GM12878 (cell line): ENCODE measurements at regions not wholly inside any gene's neighbourhood (a gene's known extent, or its start where the extent isn't known, plus 50 kb on each side); places are given as distances from the start of the nearest gene placed in this dataset.

ENCODE experiments used
- ATAC-seq: fragments of 200-7000 bp; cut with Tn5 transposase; 3 replicates; pipeline ENCODE4 v1.9.1; 2020; ENCODE audit warnings: mild to moderate bottlenecking, moderate library complexity
- BruUV-seq: library from RNA; stranded (reverse); fragments of 400-500 nt; replicated peaks from 2 replicates; lab custom pipeline; 2021; lab: Mats Ljungman, UMichigan
- CTCF ChIA-PET: fragments of 300-600 bp; sonication (Branson Sonifier 250); formaldehyde crosslinking; extraction: SDS; loops from one replicate; lab custom pipeline; 2021; ENCODE audit warnings: inconsistent platforms; lab: Yijun Ruan, JAX
- POLR2A ChIA-PET: fragments of 350-600 bp; formaldehyde crosslinking; extraction: SDS; loops from one replicate; lab custom pipeline; 2021; ENCODE audit warnings: inconsistent platforms; lab: Charles Lee
- RAD21 ChIA-PET: fragments of 300-600 bp; sonication (Branson Sonifier 250); formaldehyde crosslinking; loops from one replicate; lab custom pipeline; 2023; ENCODE audit warnings: antibody characterized with exemption; ENCODE audit not compliant: unreplicated experiment; lab: Charles Lee
- SMC1A ChIA-PET: fragments of 300-600 bp; sonication (Branson Sonifier 250); formaldehyde crosslinking; loops from one replicate; lab custom pipeline; 2023; ENCODE audit not compliant: unreplicated experiment, uncharacterized antibody; lab: Charles Lee
- DNase-seq: peaks from one replicate; pipeline ENCODE4 v3.0.0-alpha.2; 2011; ENCODE audit warnings: low read depth, low spot score
- FAIRE-seq: peaks from 3 replicates; lab custom pipeline; 2011; peaks lifted over from hg19 to GRCh38; lab: Jason Lieb, UNC
- H2AFZ ChIP-seq: 2 replicates; pipeline ENCODE4 v1.6.0; 2011; ENCODE audit warnings: low read depth, low read length, control low read depth; ENCODE audit not compliant: control insufficient read depth
- H3K27ac ChIP-seq: 2 replicates; pipeline ENCODE4 v1.5.1; 2011; ENCODE audit warnings: control low read depth; ENCODE audit not compliant: control insufficient read depth, insufficient read depth
- H3K27me3 ChIP-seq, 2 experiments: replicated peaks in 1 of 2; 2 replicates each; pipeline versions ENCODE4 v1.6.0 to v1.6.1; 2011; ENCODE audit warnings: low read length in 1 of 2; ENCODE audit not compliant: control insufficient read depth in 2 of 2, insufficient read depth in 2 of 2
- H3K36me3 ChIP-seq, 2 experiments: 2 replicates each; pipeline ENCODE4 v1.5.1; 2011; ENCODE audit warnings: low read length in 1 of 2; ENCODE audit not compliant: control insufficient read depth in 2 of 2, insufficient read depth in 2 of 2
- H3K4me1 ChIP-seq: 2 replicates; pipeline ENCODE4 v1.6.1; 2011; ENCODE audit warnings: mild to moderate bottlenecking, low read length, moderate library complexity, mixed read lengths; ENCODE audit not compliant: control insufficient read depth, insufficient read depth
- H3K4me2 ChIP-seq: 2 replicates; pipeline ENCODE4 v1.6.0; 2011; ENCODE audit warnings: control low read depth; ENCODE audit not compliant: control insufficient read depth, insufficient read depth
- H3K4me3 ChIP-seq: fragments of 200-600 bp; sonication (generic); 2 replicates; pipeline ENCODE4 v1.5.1; 2016
- H3K79me2 ChIP-seq: 2 replicates; pipeline ENCODE4 v1.6.0; 2011; ENCODE audit warnings: low read length; ENCODE audit not compliant: control insufficient read depth, insufficient read depth
- H3K9ac ChIP-seq: 2 replicates; pipeline ENCODE4 v1.8.0; 2011; ENCODE audit warnings: low read length, control low read depth, mixed read lengths; ENCODE audit not compliant: control insufficient read depth, insufficient read depth
- H3K9me3 ChIP-seq: replicated peaks from 3 replicates; pipeline ENCODE4 v1.5.1; 2011; ENCODE audit warnings: mild to moderate bottlenecking, low read length; ENCODE audit not compliant: control insufficient read depth, insufficient read depth
- H4K20me1 ChIP-seq: 2 replicates; pipeline ENCODE4 v1.6.0; 2011; ENCODE audit not compliant: control insufficient read depth, insufficient read depth
- ETV6 ChIP-seq, 2 experiments: fragments of 450-650 bp in 1 of 2; IDR thresholded peaks in 1 of 2; conservative IDR thresholded peaks in 1 of 2; 2 replicates each; pipeline ENCODE4 v1.6.1; 2014; ENCODE audit warnings: antibody characterized with exemption in 1 of 2, borderline replicate concordance in 1 of 2, low read depth in 1 of 2, mild to moderate bottlenecking in 1 of 2, moderate library complexity in 1 of 2
- HDGF ChIP-seq: fragments of 450-650 bp; IDR thresholded peaks from 2 replicates; pipeline ENCODE4 v1.6.1; 2016; ENCODE audit warnings: antibody characterized with exemption
- LARP7 ChIP-seq: fragments of 450-650 bp; IDR thresholded peaks from 2 replicates; pipeline ENCODE4 v1.6.1; 2017; ENCODE audit warnings: mild to moderate bottlenecking
- NFYA ChIP-seq: IDR thresholded peaks from 2 replicates; pipeline ENCODE4 v1.6.1; 2011; ENCODE audit warnings: low read depth, mild to moderate bottlenecking, low read length, improper control_type of control experiment, borderline replicate concordance
- PML ChIP-seq: IDR thresholded peaks from 2 replicates; pipeline ENCODE4 v1.6.1; 2012; ENCODE audit warnings: low read length, inconsistent platforms
- SMAD1 ChIP-seq: fragments of 450-650 bp; IDR thresholded peaks from 2 replicates; pipeline ENCODE4 v1.6.1; 2018; ENCODE audit warnings: mild to moderate bottlenecking, low read depth; ENCODE audit not compliant: partially characterized antibody
- TAF1 ChIP-seq: IDR thresholded peaks from 2 replicates; pipeline ENCODE4 v1.6.1; 2011; ENCODE audit warnings: mild to moderate bottlenecking, low read depth, low read length, borderline replicate concordance
- WRNIP1 ChIP-seq: IDR thresholded peaks from 2 replicates; pipeline ENCODE4 v1.6.1; 2011; ENCODE audit warnings: low read depth, low read length, improper control_type of control experiment, borderline replicate concordance
- ZBED1 ChIP-seq: IDR thresholded peaks from 2 replicates; pipeline ENCODE4 v1.6.1; 2016; ENCODE audit warnings: borderline replicate concordance
- ZNF274 ChIP-seq: IDR thresholded peaks from one replicate; pipeline ENCODE4 v1.8.0; 2011; ENCODE audit not compliant: insufficient read length, insufficient read depth
- WGBS: methylation state at CpG from one replicate; pipeline ENCODE4 v1.1.6; 2016; ENCODE audit warnings: low lambda C conversion rate; ENCODE audit not compliant: insufficient replicate concordance, insufficient coverage; ENCODE audit errors: missing lambda C conversion rate; 5-methylcytosine and 5-hydroxymethylcytosine counted together
- in situ Hi-C: fragments of 300-500 bp; cut with MboI; formaldehyde crosslinking; loops from 9 replicates; pipeline ENCODE4 v1.14.3; 2018; ENCODE audit warnings: mixed read lengths
- intact Hi-C: fragments of 100-400 bp; cut with micrococcal nuclease; formaldehyde crosslinking; loops from one replicate; pipeline ENCODE4 v1.14.2; 2022; ENCODE audit not compliant: unreplicated experiment
- TF ChIP-seq, protein P1 (sequence below): IDR thresholded peaks from 2 replicates; pipeline ENCODE4 v1.6.1; 2011; ENCODE audit warnings: borderline replicate concordance, low read depth, mild to moderate bottlenecking, moderate library complexity, low read length; ENCODE audit not compliant: insufficient read depth, poor library complexity, severe bottlenecking
- TF ChIP-seq, protein P2 (sequence below): fragments of 450-650 bp; IDR thresholded peaks from 2 replicates; pipeline ENCODE4 v1.6.1; 2018; ENCODE audit warnings: mild to moderate bottlenecking, low read depth, moderate library complexity; ENCODE audit not compliant: partially characterized antibody
- TF ChIP-seq, protein P3 (sequence below): IDR thresholded peaks from 2 replicates; pipeline ENCODE4 v1.6.1; 2011; ENCODE audit warnings: borderline replicate concordance, low read depth, mild to moderate bottlenecking, moderate library complexity, mixed read lengths, low read length; ENCODE audit not compliant: insufficient read depth; ENCODE audit errors: extremely low read length
- TF ChIP-seq, protein P4 (sequence below): IDR thresholded peaks from 2 replicates; pipeline ENCODE4 v1.6.1; 2012; ENCODE audit warnings: low read length, inconsistent platforms
- TF ChIP-seq, protein P5 (sequence below): fragments of 450-650 bp; IDR thresholded peaks from 2 replicates; pipeline ENCODE4 v1.6.1; 2016; ENCODE audit warnings: mild to moderate bottlenecking

DNA sequence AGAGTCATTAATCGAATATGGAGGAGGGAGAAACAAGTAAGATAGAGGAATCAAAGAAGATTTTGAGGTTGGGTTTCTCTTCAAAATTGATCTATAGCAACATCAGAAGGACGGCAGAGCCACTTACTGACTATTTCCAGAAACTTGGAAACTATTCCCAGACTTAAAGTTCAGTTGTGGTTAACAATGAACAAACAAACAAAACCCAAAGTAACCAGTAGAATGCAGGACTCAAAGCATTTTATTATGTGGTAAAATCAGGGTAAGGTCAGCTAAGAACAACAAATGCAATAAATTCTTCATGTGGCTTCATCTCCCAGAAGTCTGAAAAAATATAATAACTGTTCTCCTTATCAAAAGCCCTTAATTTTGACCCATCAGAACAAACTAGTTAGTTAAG is 54.9 kb upstream of the OSMR start (continued):
- TF ChIP-seq, protein P1, sequence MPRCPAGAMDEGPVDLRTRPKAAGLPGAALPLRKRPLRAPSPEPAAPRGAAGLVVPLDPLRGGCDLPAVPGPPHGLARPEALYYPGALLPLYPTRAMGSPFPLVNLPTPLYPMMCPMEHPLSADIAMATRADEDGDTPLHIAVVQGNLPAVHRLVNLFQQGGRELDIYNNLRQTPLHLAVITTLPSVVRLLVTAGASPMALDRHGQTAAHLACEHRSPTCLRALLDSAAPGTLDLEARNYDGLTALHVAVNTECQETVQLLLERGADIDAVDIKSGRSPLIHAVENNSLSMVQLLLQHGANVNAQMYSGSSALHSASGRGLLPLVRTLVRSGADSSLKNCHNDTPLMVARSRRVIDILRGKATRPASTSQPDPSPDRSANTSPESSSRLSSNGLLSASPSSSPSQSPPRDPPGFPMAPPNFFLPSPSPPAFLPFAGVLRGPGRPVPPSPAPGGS = no peak
- TF ChIP-seq, protein P2, sequence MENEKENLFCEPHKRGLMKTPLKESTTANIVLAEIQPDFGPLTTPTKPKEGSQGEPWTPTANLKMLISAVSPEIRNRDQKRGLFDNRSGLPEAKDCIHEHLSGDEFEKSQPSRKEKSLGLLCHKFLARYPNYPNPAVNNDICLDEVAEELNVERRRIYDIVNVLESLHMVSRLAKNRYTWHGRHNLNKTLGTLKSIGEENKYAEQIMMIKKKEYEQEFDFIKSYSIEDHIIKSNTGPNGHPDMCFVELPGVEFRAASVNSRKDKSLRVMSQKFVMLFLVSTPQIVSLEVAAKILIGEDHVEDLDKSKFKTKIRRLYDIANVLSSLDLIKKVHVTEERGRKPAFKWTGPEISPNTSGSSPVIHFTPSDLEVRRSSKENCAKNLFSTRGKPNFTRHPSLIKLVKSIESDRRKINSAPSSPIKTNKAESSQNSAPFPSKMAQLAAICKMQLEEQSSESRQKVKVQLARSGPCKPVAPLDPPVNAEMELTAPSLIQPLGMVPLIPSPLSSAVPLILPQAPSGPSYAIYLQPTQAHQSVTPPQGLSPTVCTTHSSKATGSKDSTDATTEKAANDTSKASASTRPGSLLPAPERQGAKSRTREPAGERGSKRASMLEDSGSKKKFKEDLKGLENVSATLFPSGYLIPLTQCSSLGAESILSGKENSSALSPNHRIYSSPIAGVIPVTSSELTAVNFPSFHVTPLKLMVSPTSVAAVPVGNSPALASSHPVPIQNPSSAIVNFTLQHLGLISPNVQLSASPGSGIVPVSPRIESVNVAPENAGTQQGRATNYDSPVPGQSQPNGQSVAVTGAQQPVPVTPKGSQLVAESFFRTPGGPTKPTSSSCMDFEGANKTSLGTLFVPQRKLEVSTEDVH = no peak
- TF ChIP-seq LARP7 = no peak
- TF ChIP-seq ZBED1 = no peak

DNA sequence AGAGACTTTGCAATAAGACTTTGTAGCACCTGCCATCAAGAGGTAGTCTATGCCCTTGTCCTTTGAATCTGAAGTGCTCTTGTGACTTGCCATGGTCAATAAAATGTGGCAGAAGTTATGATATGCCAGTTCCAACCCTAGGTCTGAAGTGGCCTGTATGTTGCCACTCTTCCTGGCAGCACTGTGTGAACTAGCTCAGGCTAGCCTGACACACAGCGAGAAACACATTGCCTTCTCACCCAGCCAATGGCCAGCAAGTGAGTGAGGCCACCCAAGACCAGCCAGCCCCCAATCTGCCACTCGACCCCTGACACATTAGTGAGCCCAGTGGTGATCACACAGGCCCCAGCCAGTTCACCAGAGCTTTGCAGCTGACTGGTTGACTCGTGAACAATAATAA is 52.7 kb upstream of the OSMR start:
- ChIA-PET POLR2A (no interaction called here), SMC1A (no interaction called here), RAD21 (no interaction called here), CTCF (no interaction called here)
- DNase-seq (no peak), ATAC-seq (no peak), FAIRE-seq (no peak)
- no peak overlapping the region for H2AFZ ChIP-seq
- no peaks in the 10 kb centered on the region for H4K20me1 ChIP-seq
- no TSS peak for BruUV-seq
- intact Hi-C loops (no loop called here), in situ Hi-C loops (no loop called here)
- 0% methylated on average over 3 of the region's 3 CpGs for WGBS
- no peaks in the 10 kb centered on the region for H3K79me2 ChIP-seq
- no peaks in the 10 kb centered on the region; a peak in 1 of 4 replicates for H3K27me3 ChIP-seq
- no peaks in the 10 kb centered on the region for H3K4me1 ChIP-seq
- no peaks in the 10 kb centered on the region for H3K36me3 ChIP-seq
- H3K27ac ChIP-seq = no peak overlapping the region
- no peaks in the 10 kb centered on the region for H3K9me3 ChIP-seq
- H3K4me2 ChIP-seq = no peak overlapping the region
- no peak overlapping the region for H3K9ac ChIP-seq
- no peak overlapping the region for H3K4me3 ChIP-seq
- TF ChIP-seq TAF1 (no peak), NFYA (no peak), ZNF274 (no peak), HDGF (no peak), SMAD1 (no peak), WRNIP1 (no peak), ETV6 (conservative IDR thresholded peaks at IDR 0.05 in 1 of 2, IDR thresholded peaks at IDR 0.05 in 1 of 2; ENCODE audit: borderline replicate concordance in 1 of 2, low read depth in 1 of 2) (no peak), PML (no peak)
- TF ChIP-seq, protein P3, sequence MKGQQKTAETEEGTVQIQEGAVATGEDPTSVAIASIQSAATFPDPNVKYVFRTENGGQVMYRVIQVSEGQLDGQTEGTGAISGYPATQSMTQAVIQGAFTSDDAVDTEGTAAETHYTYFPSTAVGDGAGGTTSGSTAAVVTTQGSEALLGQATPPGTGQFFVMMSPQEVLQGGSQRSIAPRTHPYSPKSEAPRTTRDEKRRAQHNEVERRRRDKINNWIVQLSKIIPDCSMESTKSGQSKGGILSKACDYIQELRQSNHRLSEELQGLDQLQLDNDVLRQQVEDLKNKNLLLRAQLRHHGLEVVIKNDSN = no peak
- TF ChIP-seq, protein P4, sequence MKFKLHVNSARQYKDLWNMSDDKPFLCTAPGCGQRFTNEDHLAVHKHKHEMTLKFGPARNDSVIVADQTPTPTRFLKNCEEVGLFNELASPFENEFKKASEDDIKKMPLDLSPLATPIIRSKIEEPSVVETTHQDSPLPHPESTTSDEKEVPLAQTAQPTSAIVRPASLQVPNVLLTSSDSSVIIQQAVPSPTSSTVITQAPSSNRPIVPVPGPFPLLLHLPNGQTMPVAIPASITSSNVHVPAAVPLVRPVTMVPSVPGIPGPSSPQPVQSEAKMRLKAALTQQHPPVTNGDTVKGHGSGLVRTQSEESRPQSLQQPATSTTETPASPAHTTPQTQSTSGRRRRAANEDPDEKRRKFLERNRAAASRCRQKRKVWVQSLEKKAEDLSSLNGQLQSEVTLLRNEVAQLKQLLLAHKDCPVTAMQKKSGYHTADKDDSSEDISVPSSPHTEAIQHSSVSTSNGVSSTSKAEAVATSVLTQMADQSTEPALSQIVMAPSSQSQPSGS = no peak
- TF ChIP-seq, protein P5, sequence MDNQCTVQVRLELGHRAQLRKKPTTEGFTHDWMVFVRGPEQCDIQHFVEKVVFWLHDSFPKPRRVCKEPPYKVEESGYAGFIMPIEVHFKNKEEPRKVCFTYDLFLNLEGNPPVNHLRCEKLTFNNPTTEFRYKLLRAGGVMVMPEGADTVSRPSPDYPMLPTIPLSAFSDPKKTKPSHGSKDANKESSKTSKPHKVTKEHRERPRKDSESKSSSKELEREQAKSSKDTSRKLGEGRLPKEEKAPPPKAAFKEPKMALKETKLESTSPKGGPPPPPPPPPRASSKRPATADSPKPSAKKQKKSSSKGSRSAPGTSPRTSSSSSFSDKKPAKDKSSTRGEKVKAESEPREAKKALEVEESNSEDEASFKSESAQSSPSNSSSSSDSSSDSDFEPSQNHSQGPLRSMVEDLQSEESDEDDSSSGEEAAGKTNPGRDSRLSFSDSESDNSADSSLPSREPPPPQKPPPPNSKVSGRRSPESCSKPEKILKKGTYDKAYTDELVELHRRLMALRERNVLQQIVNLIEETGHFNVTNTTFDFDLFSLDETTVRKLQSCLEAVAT = no peak
